ENCODE measurements at regions not wholly inside any gene's neighbourhood (a gene's known extent, or its start where the extent isn't known, plus 50 kb on each side); places are given as distances from the start of the nearest gene placed in this dataset.

- Histone ChIP-seq H2AFZ (ENCODE audit: control insufficient read depth, low read length) (no peak overlapping the region), H3K79me2 (ENCODE audit: control insufficient read depth, insufficient read depth, low read length) (no peaks in the 10 kb centered on the region), H3K9me3 (ENCODE audit: control insufficient read depth, low read depth, low read length) (peaks cover 1% of the 10 kb centered on the region), H3K36me3 (ENCODE audit: control insufficient read depth in 2 of 2, extremely low read depth in 1 of 2, insufficient read depth in 2 of 2, low read length in 2 of 2) (no peaks in the 10 kb centered on the region), H3K4me3 (ENCODE audit: control insufficient read depth in 2 of 3, extremely low read depth in 1 of 3, insufficient read depth in 2 of 3, low read depth in 1 of 3, low read length in 3 of 3) (no peak overlapping the region), H3K9ac (ENCODE audit: control insufficient read depth, extremely low read depth, insufficient read depth, low read length) (no peak overlapping the region), H3K27ac (ENCODE audit: control insufficient read depth, insufficient read depth, low read length) (no peak overlapping the region), H3K9me1 (ENCODE audit: control insufficient read depth, extremely low read depth, insufficient read depth, low read length) (no peaks in the 10 kb centered on the region), H3K27me3 (ENCODE audit: control insufficient read depth, extremely low read depth, insufficient read depth, low read length) (no peaks in the 10 kb centered on the region), H3K4me1 (ENCODE audit: control insufficient read depth, extremely low read depth, insufficient read depth, low read length) (no peaks in the 10 kb centered on the region), H3K4me2 (ENCODE audit: control insufficient read depth, extremely low read depth, insufficient read depth, low read depth, low read length) (no peak overlapping the region), H4K20me1 (ENCODE audit: control insufficient read depth, extremely low read depth, insufficient read depth, low read length) (no peaks in the 10 kb centered on the region)
- no peak for TF ChIP-seq EZH2 (IDR thresholded peaks at IDR 0.05; ENCODE audit: low read length)
- TF ChIP-seq CTCF (optimal IDR thresholded peaks at IDR 0.05 in 1 of 3, IDR thresholded peaks at IDR 0.05 in 1 of 3, conservative IDR thresholded peaks at IDR 0.05 in 1 of 3; ENCODE audit: extremely low read depth in 1 of 3, insufficient read depth in 2 of 3, low read length in 3 of 3) = no peak
- DNase-seq (ENCODE audit: low read depth, low spot score) (no peak), FAIRE-seq (no peak)
- dilution Hi-C loops (cut with MboI; ENCODE audit: extremely low pct_ligation_motif_present, low sequenced_read_pairs) = no loop called here
Observed at GRCh38 chr5:105752801-105753200, 1917.9 kb downstream of the EFNA5 start.

- H3K79me2 ChIP-seq (ENCODE audit: control insufficient read depth, insufficient read depth, low read length) = no peaks in the 10 kb centered on the region
- H3K4me3 ChIP-seq (ENCODE audit: control insufficient read depth in 2 of 3, extremely low read depth in 1 of 3, insufficient read depth in 2 of 3, low read depth in 1 of 3, low read length in 3 of 3) = no peak overlapping the region
- no peaks in the 10 kb centered on the region for H4K20me1 ChIP-seq (ENCODE audit: control insufficient read depth, extremely low read depth, insufficient read depth, low read length)
- H3K36me3 ChIP-seq (ENCODE audit: control insufficient read depth in 2 of 2, extremely low read depth in 1 of 2, insufficient read depth in 2 of 2, low read length in 2 of 2) = no peaks in the 10 kb centered on the region
- H3K27ac ChIP-seq (ENCODE audit: control insufficient read depth, insufficient read depth, low read length) = no peak overlapping the region
- FAIRE-seq = no peak
- no peak for DNase-seq (ENCODE audit: low read depth, low spot score)
- H3K27me3 ChIP-seq (ENCODE audit: control insufficient read depth, extremely low read depth, insufficient read depth, low read length) = no peaks in the 10 kb centered on the region
- H3K4me2 ChIP-seq (ENCODE audit: control insufficient read depth, extremely low read depth, insufficient read depth, low read depth, low read length) = no peak overlapping the region
- no peak for TF ChIP-seq CTCF (optimal IDR thresholded peaks at IDR 0.05 in 1 of 3, IDR thresholded peaks at IDR 0.05 in 1 of 3, conservative IDR thresholded peaks at IDR 0.05 in 1 of 3; ENCODE audit: extremely low read depth in 1 of 3, insufficient read depth in 2 of 3, low read length in 3 of 3)
- TF ChIP-seq EZH2 (IDR thresholded peaks at IDR 0.05; ENCODE audit: low read length) = no peak
- no peaks in the 10 kb centered on the region for H3K4me1 ChIP-seq (ENCODE audit: control insufficient read depth, extremely low read depth, insufficient read depth, low read length)
- H3K9me1 ChIP-seq (ENCODE audit: control insufficient read depth, extremely low read depth, insufficient read depth, low read length) = no peaks in the 10 kb centered on the region
- dilution Hi-C loops (cut with MboI; ENCODE audit: extremely low pct_ligation_motif_present, low sequenced_read_pairs) = no loop called here
- peaks cover 1% of the 10 kb centered on the region for H3K9me3 ChIP-seq (ENCODE audit: control insufficient read depth, low read depth, low read length)
- no peak overlapping the region for H3K9ac ChIP-seq (ENCODE audit: control insufficient read depth, extremely low read depth, insufficient read depth, low read length)
- H2AFZ ChIP-seq (ENCODE audit: control insufficient read depth, low read length) = no peak overlapping the region
Observed at GRCh38 chr5:105751908-105752307, 1918.8 kb downstream of the EFNA5 start.
